HuH-7 (cell line): ENCODE measurements at regions not wholly inside any gene's neighbourhood (a gene's known extent, or its start where the extent isn't known, plus 50 kb on each side); places are given as distances from the start of the nearest gene placed in this dataset.

Experiments
- DNase-seq: peaks from one replicate; pipeline ENCODE4 v3.0.0; 2011; ENCODE audit warnings: low spot score

GRCh38 chr13:107573184-107573583 lies 642.2 kb downstream of the LIG4 start:
- DNase-seq: no peak

DNA sequence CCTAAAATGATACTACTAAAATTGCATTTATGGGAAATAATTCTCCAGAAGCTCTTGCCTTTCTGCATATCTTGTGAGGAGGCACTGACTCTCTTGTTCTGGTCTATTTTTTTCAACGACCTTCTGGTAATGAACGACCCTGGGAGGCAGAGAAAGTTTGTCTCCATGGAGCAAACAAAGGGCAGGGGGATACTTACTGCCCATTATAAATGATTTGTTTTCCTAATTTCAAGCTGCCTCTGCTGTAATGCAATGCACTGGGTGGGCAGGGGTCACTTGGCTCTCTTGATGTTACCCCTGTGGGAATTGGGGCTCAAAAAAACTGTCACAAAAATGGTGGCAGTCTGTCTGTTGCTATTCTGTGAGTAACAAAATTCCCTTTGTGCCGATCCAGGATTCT lies 643.2 kb downstream of the LIG4 start:
- DNase-seq: no peak

- no peak for DNase-seq
These were observed 647.2 kb downstream of the LIG4 start for GRCh38 chr13:107568181-107568580.

GRCh38 chr13:107563099-107563925 lies 652.0 kb downstream of the LIG4 start:
- DNase-seq: no peak

- no peak for DNase-seq
These were observed 653.1 kb downstream of the LIG4 start for GRCh38 chr13:107562203-107562602.

GRCh38 chr13:107554460-107554859 lies 660.9 kb downstream of the LIG4 start:
- no peak for DNase-seq

- no peak for DNase-seq
These were observed 661.5 kb downstream of the LIG4 start for GRCh38 chr13:107553838-107554237.

DNA sequence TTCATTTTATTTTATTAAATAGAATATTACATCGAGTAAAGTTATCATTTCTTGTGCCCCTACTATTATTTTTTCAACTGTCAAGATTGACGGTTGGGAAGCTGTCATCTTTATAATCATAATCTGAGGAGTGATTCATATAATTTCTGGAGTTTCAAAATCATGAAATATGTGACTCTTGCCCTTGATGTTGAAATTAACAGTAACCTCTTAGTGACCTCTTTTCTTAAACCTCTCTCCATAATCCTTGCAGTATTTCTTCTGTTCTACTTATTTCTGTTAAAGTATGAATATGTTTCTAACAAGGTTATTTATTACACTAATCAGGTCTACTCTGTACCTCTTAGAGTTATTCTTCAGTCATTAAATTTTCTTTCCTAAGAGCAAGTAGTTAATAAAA lies 663.8 kb downstream of the LIG4 start:
- DNase-seq: no peak

DNA sequence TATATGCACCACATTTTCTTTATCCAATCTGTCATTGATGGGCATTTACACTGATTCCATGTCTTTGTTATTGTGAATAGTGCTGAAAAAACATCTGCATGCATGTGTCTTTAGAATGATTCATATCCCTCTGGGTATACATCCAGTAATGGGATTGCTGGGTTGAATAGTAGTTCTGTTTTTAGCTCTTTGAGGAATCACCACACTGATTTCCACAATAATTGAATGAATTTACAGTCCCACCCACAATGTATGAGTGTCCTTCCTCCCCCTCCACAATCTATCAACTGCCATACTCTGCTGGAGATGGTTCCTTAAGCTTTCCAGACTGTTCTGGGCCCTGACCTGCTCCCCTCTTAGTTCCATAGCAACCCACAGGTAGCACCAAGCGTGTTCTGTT lies 667.0 kb downstream of the LIG4 start:
- no peak for DNase-seq

DNA sequence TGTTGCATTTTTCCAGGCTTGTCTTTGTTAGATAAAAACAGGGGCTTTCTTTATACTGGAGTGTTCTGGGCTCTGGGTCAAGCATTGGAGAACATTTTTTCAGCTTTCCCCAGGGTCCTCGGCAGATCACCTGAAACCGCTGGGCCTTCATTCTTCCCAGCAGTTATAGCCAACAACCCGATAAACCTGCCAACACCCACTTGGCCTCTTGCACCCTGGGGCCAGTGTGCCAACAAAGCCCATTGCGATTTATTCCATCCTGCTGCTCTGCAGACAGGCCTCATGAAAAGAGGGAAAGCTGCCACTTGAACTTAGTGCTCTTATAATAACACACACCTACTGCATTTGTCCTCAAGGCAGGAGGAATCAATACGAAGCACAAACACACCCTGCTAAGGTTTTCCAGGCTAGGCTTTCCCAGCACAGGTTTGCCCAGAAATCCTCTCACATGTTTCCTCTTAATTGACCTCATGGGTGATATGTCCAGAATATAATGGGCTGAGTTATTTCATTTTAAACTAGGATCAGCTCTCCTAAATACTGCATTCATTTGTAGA lies 669.3 kb downstream of the LIG4 start:
- DNase-seq: no peak

DNA sequence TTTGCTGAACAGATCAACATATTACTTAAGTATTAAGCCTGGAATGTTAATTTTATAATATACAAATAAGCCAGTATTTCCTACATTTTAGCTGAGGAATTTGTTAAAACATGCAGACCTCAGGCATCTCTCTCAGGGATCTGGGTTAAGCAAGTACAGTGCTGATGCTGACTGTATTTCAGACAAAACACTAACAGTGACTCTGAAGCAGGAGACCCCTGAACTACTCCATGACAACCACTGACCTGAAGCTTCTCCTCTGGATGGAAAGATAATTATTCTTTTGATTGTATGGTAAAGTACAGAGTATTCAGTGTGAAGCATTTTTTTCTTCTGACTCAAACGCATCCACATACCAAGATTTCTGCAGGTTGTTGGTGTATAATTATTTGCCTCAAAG lies 680.8 kb downstream of the LIG4 start:
- no peak for DNase-seq

- DNase-seq: no peak
These were observed 683.5 kb downstream of the LIG4 start for GRCh38 chr13:107531816-107532215.

DNA sequence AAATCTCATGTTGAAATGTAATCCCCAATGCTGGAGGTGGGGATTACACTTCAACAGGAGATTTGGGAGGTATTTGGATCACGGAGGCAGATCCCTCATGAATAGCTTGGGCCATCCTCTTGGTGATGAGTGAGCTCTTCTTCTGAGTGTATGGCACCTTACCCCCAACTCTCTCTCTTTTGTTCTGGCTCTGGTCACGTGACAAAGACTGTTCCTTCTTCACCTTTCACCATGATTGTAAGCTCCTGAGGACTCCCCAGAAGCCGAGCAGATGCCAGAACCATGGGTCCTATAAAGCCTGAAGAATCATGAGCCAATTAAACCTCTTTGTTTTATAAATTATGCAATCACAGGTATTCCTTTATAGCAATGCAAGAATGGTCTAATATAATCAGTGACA lies 684.2 kb downstream of the LIG4 start:
- DNase-seq: no peak

DNA sequence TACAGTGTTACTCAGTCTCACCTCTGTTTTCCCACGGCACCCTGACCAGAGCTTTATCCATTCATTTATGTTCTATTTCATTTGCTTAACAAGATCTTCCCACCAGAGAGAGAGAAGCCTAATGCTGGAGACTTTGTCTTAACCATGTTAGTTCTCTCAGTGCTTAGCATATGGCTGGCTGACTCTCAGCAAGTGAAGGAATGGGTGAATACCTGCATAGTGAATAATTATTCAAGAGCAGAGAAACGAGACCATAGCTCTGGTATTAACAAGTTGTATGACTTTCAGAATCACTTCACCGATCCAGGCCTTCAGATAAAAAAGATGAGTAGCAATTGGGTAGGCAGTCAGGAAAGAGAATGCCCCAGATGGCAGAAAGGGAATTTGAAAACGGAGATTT lies 686.3 kb downstream of the LIG4 start:
- no peak for DNase-seq

DNA sequence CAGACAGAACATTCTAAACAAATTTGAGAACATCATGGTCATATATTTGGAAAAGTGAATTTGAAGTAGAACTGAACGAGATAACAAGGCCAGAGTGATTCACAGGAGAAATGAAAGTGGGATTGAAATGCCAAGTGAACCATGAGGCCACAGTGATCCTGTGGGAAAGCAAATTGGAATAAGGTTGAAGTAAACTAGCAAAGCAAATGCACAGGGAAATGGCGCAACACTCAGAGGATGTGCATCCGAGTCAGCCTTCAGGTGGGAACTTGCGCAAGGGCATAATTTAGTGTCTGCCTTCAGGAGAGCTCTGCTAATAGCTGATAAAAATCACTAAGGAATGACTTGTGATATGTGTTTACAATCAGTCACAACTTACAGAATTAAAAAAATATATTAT lies 696.6 kb downstream of the LIG4 start:
- no peak for DNase-seq

DNA sequence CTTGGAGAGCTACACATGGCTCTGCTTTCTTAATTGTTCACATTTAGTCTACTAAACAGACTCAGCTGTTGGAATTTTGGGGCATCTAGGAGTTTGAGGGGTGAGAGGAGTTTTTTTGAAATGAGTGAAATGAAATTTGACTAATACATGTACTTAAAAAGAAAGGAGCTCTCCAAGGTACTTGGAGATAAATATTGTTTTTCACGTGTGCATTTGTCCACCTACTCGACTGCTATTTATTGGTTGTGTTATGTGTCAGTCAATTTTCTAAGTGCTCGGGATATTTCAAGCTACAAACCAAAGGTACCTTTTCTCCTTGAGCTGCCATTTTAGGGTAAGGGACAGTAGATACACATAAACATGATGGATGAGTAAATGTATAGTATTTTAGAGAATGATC lies 697.0 kb downstream of the LIG4 start:
- no peak for DNase-seq

GRCh38 chr13:107516517-107516916 lies 698.8 kb downstream of the LIG4 start:
- DNase-seq: no peak

- DNase-seq: no peak
These were observed 702.8 kb downstream of the LIG4 start for GRCh38 chr13:107512551-107512950.

DNA sequence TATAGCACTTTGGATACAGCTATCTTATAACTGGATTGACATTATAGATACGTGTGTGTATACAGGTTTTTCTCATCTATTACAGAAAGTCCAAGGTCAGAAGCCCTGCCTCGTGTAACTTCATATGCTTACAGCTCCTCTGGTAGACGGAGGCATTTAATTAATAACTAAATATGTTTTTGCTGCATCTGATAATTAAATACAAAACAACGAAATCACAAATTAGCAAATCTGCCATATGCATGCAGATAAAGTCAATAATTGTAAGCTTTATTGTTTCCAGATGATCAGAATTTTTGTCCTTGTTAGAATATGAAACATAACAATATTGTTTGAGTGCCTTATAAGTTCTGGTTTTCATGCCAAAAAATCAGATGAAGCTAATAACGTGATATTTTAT lies 717.7 kb downstream of the LIG4 start:
- no peak for DNase-seq

DNA sequence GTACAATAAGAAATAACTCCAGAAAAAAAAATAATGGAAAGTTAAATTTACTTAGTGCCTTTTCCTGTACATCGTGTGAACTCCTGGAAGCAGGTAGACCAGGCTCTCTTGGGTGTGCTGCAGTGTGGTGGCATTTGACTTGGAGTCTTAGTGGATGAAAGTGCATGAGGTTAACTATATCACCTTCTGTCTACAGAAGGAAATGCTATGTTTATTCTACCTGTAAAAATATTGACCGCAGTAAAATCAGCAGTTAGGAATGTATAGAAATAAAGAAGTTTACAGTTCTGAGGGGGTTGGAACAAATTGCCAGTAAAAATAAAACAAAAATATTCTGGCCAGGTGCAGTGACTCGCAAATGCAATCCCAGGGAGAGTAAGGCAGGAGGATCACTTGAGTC lies 722.1 kb downstream of the LIG4 start:
- no peak for DNase-seq

DNA sequence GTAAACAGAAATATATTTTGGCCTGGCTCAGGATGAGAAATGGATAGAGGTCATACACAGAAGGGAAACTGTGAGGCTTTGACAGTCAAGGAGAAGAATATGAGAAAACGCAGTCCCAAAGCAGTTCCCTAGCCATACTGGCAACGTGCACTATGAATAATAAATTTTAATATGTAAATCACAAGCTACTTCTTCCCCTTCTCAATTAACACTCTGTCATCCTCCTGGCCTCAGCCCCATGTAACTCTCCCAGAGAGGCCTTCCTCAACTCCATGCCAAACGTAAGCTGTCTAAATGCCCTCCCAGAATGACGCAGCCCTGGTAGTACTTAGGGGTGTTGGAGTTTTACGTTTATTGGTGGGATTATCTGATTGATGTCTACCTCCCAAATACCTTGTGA lies 732.6 kb downstream of the LIG4 start:
- no peak for DNase-seq

GRCh38 chr13:107480130-107480529 lies 735.2 kb downstream of the LIG4 start:
- DNase-seq: no peak

DNA sequence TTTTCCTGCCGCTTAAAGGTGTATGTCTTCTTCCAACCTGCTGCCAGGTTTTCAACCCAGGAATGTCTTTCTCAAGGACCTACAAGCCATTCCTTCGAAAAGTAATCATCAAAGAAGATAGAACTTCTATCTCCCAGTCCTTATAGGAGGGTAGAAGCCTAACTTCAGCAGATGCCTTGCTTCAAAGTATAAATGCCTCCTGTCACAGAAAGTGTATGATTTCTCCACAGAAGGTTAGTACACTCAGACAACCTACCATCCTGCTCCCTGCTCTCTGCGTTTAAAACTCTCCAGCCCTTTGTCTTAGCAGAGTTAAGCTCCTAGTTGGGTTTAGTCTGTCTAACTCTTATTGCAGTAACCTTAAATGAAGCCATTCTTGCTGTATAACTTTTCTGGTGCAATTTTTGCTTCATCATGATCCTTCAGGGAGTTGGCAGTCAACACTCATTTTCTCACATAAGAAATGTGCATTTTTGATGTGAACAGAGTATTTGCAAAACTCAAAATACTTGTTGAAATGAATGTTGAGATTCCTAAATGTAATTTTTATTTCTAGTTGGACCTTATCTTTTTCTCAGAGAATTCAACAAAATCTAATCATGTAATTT lies 737.5 kb downstream of the LIG4 start:
- no peak for DNase-seq
